ENCODE measurements at regions not wholly inside any gene's neighbourhood (a gene's known extent, or its start where the extent isn't known, plus 50 kb on each side); places are given as distances from the start of the nearest gene placed in this dataset.
"Not testable (repeated sequence)": the region's sequence is repeated elsewhere in the genome, so short reads cannot be mapped to it uniquely, and the experiment has no call there.

DNA sequence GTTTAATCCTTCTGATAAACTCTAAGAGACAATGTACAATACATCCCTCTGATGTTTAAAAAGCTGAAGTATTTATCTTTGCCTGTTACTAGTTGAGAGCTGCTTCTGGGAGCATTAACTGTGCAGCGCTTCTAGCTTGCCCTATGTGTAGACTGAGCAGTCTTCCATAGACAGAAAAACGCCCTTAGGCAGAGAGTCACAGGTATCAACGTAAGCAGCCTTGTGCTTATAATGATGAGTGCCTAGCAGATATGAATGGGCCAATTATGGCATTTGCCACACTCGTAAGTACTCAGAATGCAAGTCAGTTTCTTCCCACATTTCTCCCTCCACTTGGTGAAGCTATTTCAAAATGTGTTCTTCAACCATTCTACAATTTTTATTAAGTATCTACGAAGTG is 731.1 kb upstream of the SLC8A1 start:
- no peak for DNase-seq

DNA sequence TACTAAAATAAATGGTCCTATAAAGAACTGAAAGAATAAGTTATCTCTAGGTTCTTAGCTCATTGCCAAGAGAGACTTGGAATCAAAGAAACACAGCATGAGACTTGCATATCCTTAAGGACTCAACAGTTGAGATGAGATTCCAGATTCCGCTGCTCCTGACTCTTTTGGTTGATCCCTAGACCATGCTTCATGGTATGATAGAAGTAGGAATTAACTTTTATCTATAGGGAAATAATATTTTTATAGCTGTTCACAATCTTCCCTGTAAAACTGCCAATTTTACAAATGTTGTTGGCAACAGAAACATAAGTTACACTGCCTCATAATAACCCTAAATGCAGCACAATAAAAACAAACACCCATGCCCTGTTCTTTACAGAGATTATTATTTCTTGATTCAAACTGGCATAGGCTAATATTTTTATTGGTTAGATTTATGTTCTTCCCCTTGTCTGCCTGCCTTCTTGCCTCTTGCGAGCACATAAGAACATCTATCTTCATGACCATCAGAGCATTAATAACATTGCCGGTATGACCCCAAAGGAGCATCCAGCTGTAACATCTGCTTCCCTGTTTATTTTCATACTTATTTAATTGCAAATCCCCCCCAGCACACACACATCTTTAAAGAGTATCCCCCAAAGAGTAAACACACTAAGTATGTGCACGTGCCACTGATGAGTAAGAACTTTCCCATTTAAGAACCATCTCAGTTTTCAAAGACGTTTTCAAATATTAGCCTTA is 735.7 kb upstream of the SLC8A1 start:
- no peak for DNase-seq

DNA sequence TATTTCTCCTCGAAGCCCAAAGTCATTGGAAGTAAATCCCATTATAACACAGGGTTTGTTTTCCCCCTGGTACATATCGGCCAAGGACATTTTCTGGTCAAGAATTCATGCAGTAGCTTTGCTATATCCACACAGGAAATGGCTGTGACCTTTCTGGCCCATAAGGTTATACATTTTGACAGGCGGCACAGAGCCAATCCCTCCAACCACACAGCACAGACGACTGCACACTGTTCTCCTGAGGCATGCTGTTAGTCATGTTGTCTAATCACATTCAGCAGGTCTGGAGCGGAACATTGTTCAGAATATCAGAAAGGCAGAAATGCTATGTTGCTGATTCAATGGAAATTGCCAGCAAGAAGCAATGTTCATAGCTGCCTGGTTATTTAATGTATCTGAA is 742.3 kb upstream of the SLC8A1 start:
- DNase-seq = no peak

DNA sequence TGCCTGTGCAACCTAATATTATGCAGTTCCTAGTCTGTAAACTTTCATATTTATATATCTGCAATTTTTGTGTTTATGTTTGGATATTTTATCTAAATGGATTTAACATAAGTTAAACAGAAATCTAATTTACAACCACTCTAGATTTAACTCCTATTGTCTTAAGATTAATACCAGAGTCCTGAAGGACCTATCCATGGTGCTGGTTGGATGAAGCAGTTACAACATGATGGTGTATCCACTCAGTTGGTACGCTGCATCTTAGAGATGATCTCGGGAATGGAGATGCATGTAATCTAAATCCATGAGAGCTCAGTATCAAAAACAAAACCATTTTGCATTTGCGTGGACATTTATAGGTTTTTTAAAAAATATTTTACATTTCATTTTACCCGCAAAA is 745.9 kb upstream of the SLC8A1 start:
- DNase-seq = no peak

DNA sequence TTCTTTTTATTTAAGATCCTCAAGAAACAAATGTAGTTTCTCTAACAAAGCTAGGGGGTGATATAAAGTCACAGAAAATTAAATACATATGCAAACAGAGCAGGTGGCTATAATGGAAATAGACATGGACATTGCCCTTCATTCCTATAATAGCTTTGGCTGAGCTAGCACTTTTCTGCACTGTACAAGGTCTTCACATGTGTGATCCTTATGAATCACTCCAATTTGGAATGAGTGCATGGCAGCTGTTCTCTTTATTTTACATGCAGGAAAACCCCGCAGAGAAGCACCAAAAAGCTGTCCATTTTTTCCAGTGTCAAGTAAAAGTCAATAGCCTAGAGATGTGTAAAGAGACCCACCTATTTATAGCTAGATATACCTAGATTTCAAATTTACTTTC is 747.4 kb upstream of the SLC8A1 start:
- DNase-seq = no peak

DNA sequence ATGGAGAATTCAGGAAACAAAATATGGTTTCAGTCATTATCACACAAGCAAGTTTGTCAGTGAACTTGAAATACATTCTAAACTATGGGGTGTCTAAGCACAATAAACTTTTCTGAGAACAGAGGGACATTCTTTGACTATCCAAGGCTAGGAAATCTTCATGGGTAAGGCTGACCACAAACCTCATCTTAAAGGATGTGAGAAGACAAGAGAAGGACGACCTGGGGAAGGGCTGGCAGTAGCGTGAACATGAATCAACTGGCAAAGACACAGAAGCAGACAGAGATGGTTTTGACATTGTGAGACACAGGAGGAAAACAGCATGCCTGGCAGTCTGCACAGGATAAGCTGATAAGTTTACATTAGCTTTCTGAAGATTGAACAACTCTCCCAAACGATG is 752.4 kb upstream of the SLC8A1 start:
- no peak for DNase-seq

DNA sequence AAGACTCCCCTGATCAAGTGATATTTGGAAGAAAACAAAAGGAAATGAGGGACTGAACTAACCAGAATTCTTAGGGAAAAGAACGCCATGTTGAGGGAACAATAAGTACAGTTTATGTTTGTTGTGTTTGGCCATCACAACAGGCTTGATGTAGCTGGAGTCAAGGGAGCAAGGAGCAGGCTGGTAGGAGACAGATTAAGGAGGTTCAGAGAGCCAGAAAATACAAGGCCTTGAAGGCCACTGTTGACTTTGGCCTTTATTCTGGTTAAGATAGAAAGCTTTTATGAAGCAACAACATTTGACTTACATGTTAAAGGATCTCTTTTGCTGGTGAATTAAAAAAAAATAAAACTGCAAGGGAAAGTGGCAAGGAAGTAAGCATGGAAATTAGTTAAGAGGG is 754.1 kb upstream of the SLC8A1 start:
- no peak for DNase-seq

DNA sequence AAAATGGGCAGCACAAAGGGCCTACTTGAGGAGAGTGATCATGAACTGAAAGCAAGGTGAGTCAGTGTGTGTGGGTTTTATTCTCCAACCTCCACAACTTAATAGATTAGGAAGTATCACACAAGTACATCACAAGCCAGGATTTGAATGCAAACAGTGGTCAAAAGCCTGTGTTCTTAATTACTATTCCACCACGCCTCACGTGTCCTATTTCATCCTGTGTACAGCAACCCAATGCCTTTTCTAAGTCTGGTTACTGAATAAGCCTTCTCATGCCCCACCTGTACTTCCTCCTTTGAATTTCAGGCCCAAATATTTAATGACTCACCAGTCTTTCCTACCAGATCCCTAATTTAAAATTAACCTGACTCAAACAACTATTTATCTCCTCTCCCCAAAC is 755.7 kb upstream of the SLC8A1 start:
- DNase-seq = no peak

DNA sequence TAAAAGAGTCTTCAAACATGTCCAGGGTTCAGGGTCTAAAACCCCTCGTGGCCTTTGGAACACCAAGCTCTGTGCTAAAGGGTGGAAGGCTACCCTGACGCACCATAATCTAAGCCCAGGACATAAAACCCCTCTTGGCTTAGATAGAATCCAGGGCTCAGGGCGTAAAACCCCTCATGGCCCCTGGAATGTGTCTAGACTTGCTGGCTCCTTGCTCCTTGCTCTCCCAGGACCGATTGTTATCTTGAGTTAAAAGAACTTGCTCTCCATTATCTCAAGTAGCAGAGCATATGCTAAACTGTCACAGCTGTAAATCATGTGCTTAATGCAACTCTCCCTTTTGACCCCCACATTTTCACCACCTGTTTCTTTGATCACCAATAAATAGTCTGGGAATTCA is 758.1 kb upstream of the SLC8A1 start:
- DNase-seq = not testable (repeated sequence)

DNA sequence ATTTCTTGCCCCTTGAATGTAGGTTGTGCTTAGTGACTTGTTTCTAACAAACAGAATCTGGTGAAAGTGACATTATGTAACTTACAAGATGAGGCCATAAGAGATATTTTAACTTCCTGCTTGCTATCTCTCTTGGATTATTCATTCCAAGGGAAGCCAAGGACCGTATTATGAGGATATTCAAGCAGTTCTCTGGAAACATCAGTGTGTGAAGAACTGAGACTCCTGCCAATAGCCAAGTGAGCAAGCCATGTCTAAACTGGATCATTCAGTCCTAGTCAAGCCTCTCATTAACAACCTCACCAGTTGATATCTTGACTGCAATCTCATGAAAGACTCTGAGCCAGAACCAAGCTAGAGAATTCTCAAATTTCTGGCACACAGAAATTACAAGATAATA is 765.1 kb upstream of the SLC8A1 start:
- DNase-seq = no peak

DNA sequence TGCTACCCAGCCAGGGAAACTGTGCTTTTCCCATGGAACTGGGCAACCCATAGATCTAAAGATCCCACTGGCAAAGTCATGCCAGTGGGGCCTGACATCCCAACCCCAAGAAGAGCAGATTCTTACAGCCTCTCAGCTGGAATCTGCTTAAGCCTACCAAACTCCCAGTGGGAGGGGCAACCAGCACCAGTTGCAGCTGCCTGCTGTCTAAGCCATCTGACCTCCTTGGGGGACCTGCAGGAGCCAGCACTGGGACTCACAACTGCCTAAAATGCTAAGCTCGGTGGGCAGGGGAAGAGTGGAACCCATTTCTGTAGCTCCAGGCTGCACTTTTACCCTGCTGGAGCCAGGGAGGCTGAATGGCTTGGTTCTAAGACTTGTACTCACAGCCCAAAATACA is 770.7 kb upstream of the SLC8A1 start:
- no peak for DNase-seq

DNA sequence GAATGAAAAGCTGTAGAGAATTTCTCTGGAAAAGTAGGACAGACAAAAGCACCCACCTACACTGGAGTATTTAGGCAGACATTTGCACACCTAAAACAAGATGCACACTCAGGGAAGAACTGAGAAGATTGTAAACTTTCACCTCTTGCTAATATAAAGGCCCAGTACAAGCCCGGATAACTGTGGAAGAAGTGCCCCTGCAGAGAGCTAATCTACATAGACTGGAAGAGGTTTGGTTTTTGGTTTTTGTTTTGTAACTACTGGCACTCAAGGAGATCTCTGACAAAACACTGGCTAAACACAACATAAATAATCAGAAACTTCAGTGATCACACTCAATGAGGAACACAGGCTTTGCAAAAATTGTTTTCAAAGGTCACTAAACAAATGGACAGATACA is 782.2 kb upstream of the SLC8A1 start:
- DNase-seq = no peak

DNA sequence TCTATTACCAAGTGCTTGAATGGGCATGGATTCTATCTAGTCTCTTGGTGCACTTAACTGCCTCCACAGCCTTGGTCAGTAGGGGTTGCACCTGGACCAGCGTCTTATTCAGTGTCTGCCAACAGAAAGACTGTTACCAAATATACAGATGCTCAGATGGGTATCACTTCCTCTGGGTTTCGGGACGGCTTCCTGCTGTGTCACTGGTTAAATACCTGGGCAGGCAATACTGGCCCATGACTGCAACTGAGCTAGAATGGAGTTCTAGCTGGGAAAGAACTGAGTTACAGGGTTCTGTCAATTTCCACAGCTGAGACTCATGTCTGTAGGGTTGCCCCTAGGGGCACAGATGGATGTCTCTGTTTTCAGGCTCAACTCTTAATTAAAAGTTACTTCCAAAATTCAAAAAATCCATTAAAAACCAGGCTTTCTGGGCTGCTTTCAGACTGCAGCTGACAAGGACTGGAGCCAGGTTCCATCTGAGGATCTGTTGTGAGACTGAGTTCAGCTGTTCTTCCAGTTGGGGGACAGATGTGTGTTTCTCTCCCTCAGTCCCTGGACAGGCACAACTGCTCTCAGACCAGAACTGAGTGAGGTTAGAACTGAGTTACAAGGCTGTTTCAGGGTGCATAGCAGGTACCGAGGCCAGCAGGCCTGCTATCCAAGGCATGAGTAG is 789.6 kb upstream of the SLC8A1 start:
- DNase-seq = no peak

DNA sequence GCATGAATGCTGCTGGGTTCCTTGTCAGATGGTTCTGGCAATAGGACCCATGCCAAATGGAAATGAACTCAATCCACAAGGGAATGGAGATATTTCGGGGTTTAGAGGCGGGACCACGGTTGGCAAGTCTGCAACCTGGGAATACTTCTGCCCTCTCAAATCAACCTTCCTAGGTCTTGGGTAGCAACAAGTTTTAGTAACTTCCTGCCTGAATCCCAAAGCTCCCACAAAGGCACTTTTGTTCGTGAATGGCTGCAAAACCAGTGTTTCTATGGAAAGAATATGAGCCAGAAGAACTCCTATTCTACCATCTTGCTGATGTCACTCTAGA is 790.1 kb upstream of the SLC8A1 start:
- DNase-seq = no peak

DNA sequence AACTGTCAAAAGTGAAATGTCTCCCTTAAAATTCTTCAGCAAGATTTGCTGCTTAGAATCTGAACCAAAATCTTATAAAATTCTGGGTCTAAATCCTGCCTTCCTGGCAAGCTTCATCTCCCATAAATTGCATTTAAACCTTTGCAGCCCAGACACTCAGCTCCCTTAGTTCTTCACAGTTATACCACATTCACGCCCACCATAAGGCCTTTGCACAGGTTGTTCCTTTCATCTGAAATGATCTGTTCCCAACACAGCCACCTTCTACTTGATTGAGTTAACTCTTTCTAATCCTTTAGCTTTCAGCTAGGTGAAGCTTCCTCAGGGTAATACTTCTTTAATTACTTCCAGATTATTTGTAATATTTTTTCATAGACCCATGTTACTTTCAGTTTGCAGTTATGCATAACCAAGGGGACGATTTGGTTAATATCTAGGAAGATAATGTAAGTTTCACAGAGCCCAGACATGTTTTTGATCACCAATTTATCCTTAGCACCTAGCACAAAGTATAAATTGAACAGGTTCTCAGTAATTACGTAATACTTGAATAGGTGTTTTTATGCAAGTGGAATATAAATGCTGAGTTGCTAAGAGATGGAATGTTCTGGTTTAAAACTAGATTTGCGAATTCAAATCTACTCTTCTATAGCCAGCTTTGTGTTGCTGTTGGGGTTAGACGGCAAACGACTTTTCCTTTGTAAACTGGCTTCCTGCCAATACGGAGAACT is 779.7 kb upstream of the PKDCC start:
- no peak for DNase-seq

DNA sequence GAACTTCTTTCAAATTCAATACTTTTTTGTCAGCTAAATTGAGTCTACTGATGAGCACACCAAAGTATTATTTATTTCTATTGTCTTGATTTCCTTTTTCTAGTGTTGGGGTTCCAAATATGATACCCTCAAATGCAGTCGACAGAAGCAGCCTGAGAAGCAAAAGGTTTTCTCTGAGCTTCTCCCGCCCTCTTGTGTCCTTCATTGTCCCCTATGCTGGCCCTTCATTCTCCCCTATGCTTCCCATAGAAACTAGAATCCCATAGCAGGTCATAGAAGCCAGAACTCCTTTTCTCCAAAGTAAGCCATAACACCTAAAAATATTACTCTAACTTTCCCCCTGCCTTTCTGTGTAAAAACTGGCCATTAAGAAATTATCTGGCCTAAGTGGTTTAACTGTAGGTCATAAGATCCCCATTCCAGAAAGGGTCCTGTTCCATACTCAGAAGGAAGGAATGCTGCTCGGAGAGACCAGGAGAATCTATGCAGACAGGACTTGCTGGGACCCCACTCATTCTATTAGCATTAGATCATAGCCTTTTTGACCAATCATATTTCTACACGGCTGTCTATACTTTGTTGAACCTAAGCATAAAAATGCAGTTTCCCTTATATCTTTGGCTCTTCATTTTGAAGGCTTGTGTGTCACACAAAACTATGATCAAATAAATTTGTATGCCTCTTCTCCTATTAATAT is 764.6 kb upstream of the PKDCC start:
- no peak for DNase-seq

DNA sequence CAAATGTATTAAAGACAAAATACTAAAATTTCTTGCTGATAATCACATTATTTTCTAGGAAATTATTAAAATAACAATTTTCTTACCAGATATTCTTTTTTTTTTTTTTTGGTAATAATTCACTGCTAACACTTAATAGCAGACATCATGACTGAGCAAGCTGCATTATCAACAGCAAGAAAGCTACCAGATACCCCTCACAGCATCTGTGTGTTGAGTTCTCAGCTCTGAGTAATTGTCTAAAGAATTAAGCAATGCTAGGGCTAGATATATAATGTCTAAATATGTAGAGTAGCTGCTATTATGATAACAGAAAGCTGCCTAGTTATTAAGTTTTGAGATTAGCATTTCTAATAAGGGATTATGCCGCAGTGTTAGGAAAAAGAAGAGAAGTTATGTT is 754.3 kb upstream of the PKDCC start:
- DNase-seq = no peak

DNA sequence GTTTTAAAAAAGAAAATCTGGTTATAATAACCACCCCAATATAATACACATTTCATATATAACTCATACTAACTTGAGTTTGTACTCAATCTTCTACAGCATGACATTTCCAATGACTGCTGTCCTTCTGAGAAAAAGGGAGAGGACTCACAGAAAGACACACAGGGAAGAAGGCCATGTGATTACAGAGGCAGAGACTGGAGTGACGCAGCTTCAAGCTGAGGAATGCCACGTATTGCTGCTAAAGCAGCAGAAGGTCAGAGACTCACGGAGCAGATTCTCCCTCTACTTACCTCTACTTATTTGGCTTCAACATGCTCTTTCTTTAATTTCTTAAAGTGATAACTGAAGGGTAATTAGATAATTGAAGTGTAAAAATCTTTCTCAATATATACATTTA is 753.5 kb upstream of the PKDCC start:
- no peak for DNase-seq

DNA sequence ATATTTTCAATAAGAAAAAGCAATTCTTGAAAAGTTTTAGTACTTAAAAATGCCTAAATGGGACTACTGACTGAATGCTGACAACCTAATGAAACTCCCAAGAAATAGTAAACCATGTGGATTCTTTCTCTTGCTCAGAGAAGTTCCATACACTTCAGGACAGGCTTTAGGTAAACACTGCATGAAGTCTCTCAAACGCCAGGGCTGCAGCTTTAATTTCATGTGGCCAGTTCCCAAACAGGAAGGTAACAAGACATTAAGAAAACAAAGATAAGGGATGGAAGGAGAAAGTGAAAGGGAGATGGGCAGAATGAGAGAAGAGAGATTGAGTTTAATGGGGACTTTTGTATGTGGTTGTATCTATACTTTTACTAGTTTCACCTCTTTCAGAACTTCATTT is 734.7 kb upstream of the PKDCC start:
- DNase-seq = no peak

DNA sequence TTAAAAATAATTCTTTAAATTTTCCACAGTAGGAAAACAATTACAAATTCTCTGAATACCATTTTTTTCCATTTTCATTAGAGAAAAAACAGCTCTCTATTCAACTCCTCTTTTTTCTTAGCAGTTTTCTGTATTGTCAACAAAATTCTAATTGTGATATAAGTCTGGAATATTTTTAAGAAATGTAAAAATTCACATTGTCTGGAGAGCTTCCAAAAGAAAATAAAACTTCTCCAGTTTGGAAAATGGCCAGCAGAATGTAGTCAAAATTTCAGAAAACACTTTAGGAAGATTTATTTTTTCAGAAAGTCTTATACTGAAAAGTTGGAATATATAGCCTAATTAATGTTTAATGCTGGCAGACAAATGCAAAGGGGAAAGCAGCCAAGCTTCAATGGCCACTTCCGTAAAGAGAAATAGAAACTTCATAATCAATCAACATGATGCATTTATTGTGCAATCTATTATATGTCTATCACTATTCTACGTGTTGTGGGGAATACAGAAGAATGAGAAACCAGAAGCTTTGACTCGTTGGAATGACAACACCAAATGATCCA is 733.2 kb upstream of the PKDCC start:
- DNase-seq = no peak

DNA sequence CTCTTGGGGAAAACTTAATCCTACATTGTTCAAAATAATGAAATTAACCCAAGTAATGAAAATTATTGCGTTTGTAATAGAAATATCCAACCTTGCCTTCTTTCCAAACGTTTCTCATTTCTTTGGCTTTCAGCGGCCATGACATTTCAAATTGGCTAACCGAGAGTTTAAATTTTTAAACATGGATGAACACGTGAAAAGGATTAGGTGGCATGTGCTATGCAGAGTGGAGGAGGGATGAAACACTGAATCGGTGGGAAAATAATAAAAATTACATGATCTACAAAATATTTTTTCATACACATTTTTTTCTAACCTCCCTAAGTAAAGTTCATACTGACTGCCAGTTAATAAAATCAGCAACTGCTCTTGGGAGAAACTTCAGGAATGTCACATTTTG is 728.4 kb upstream of the PKDCC start:
- DNase-seq = no peak

DNA sequence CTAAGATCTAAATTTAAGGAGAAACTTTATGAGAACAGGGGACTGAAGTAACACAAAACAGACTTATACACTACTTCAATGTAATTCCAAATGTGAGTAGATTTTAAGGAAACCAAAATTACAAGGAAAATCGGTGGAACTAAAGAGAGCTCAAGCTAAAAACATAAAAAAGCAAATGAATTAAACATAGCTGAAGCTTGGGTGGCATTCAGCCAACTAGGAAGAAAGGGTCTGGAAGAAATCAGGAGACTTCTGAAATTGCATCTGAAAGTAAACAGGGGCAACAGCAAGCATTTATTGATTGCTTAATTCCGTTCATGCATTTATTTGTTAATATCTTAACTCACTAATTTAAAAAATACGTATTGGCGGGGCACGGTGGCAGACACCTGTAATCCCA is 727.3 kb upstream of the PKDCC start:
- DNase-seq = no peak

DNA sequence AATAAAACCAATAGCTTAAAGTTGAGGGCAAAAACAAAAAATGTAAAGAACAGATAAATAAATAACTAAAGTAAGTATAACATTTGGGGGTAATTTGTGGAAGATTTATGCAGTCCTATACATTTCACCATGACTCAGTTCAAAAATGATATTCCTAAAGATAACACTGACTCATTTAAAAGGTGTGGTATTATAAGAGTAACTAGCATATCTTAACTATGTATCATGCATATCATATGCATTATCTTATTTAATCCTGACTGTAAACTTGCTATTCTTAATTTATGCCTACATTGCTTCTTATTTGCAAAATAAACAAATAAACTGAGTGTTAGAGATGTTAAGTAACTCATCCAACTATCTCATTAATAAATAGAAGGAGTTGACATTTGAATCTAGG is 726.5 kb upstream of the PKDCC start:
- DNase-seq = no peak

DNA sequence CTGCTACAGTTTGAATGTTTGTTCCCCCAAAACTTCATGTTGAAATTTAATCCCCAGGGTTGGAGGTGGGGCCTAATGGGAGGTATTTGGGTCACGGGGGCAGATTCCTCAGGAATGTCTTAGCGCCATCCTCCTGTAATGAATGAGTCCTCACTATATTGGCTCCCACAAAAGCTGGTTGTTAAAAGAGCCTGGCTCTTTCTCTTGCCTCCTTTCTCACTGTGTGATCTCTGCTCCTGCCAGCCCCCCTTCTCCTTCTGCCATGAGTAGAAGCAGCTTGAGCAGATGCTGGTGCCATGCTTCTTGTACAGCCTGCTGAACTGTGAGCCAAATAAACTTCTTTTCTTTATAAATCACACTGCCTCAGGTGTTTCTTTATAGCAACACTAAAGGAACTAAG is 721.0 kb upstream of the PKDCC start:
- no peak for DNase-seq

Data from stimulated activated CD4-positive, alpha-beta T cell treated with anti-CD3 and anti-CD28 coated beads, Interleukin-4, amount 100 ng/mL, for 1 hour (primary cell).